Activated CD4-positive, alpha-beta T cell treated with anti-CD3 and anti-CD28 coated beads for 24 hours (primary cell): ENCODE measurements at regions not wholly inside any gene's neighbourhood (a gene's known extent, or its start where the extent isn't known, plus 50 kb on each side); places are given as distances from the start of the nearest gene placed in this dataset.

Experiments used
- DNase-seq, 2 donors: peaks; one replicate each; pipeline ENCODE4 v3.0.0-alpha.2; 2020; ENCODE audit warnings: low read depth in 2 of 2

- no peak for DNase-seq
Measured at GRCh38 chr13:79084802-79085424, 321.1 kb downstream of the RBM26 start.

- DNase-seq, result no peak
Measured at GRCh38 chr13:79081942-79082341, 324.1 kb downstream of the RBM26 start.

DNA sequence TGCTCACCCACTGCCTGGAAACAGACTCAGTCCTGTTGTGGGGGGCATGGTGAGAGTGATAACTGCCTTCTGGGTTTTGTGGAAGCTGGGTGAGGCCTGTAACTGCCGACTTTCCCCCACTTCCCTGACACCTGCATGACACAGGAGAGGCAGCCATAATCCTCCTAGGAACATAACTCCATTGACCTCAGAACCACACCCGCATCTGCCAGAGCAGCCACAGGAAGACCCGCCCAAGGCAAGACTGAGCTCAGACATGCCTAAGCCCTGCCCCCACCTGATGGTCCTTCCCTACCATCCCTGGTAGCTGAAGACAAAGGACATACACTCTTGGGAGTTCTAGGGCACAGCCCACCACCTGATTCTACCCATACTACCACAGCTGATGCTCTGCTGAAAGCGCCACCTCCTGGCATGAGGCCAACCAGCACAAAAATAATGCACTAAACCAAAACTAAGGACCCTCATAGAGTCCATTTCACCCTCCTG, 326.7 kb downstream of the RBM26 start:
- DNase-seq, result no peak

DNA sequence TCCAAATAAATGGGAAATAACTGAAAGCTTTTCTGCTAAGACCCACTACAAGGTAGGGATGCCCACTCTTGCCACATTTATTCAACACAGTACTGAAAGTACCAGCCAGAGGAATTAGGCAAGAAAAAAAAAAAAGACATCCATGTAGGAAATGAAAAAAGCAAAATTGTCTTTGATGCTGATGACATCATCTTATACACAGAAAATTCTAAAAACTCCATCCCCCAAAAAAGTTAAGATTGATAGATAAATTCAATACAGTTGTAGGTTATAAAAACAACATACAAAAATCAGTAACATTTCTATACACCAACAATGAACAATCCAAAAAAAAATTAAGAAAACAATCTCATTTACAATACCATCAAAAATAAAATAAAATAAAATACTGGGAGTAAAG, 330.4 kb downstream of the RBM26 start:
- DNase-seq, result no peak

GRCh38 chr13:79070343-79070974, 335.6 kb downstream of the RBM26 start:
- no peak for DNase-seq

GRCh38 chr13:79062291-79062690, 343.8 kb downstream of the RBM26 start:
- DNase-seq, result no peak

DNA sequence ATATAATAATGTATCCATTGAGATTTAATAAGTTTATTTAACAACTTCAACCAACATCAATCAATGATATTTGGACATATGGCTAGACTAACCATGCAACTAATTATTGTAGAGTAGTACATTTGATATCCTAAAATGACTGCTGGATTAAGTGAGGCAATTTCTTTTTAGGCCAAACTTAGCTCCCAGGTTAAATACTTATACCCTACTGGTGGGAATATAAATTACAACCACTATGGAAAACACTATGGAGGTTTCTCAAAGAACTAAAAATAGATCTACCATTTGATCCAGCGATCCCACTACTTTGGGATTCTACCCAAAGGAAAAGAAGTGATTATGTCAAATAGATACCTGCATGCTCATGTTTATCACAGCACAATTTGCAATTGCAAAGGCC, 345.8 kb downstream of the RBM26 start:
- DNase-seq, result no peak

GRCh38 chr13:79056706-79057105, 349.3 kb downstream of the RBM26 start:
- no peak for DNase-seq

GRCh38 chr13:79051472-79051871, 354.6 kb downstream of the RBM26 start:
- no peak for DNase-seq

DNA sequence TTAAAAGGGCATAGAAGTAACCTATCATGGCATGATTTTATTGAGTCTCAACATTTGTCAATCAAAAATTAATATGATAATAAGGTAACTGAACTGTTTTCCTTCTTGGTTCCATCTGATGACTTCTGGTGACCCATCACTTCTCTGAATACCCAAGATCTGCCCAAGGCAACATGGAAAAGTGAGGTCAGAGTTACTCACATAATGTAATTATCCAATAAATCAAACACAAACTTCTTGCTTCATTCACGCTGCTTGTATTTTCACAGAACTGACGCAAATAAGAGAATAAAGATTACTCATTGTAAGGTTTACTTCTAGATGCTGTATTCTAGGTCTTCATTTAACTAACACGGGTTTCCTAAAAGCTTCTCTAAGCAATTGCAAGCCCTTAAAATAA, 361.6 kb downstream of the RBM26 start:
- DNase-seq, result no peak

DNA sequence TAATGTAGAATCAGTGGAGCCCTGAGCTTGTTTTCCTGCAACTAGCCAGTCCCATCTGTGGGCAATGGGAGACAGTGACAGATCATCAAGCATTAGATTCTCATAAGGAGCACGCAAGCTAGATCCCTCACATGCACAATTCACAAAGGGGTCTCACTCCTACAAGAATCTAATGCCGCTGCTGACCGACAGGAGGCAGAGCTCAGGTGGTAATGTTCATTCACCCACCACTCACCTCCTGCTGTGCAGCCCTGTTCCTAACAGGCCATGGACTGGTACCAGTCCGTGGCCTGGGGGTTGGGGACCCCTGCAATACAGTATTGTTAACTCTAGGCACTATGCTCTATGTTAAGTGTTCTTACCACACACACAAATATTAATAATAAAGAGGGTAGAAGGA, 362.8 kb downstream of the RBM26 start:
- DNase-seq, result no peak

DNA sequence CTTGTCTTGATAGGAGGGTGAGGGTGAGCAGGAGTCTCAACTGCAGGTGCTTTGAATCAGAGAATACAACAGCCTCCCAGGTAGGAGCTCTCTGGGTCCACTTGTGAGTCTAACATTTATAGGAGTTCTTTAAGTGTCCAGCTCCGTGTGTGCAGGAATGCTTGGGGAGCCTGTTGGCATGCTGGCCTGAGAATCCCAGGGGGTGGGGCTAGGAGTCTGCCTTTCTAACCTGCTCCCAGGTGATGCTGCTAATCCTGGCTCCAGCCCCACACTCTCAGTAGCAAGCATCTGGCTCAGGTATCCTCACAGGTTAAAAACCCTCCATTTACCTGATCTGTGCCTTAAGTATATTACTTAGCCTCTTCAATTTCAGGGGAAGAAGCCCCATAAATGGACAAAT, 368.9 kb downstream of the RBM26 start:
- DNase-seq, result no peak

GRCh38 chr13:79034341-79034740, 371.7 kb downstream of the RBM26 start:
- DNase-seq, result no peak

DNA sequence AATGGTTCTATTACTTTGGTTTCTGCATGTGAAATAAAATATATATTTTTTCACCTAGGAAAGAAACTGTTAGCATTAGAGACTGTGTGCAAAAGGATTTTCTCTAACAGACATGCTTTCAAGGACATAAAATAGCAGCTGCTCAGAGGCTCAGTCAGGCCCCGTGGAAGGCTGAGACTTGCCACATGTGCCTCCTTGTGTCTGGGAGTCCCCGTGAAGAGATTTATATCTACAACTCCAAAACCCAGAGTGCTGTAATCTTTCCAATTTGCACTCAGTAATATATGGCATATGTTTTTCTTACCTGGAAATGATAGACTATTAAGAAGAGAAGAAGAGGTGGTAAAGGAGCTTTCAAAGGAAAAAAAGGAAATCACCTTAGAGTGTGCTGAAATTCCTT, 371.6 kb upstream of the OBI1 start:
- DNase-seq, result no peak

DNA sequence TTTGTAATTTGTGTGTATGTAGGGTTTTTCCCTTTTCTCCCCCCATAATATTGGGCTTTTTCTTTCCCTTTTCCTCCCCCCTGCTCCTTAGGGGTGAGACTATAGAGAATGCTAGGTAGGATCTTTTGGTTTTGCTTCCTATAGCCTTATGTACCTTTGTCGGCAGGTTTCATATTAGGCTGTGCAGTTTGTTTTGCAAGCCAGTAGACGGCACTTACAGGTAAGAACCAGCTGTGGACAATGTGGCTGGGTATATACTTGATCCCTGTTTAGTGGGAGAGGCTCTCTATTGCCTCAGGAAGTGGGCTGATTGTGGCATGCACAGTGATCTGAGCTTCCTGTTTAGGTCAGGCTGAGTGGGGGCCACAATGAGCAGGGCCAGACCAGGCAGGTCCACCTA, 359.2 kb upstream of the OBI1 start:
- DNase-seq, result no peak

DNA sequence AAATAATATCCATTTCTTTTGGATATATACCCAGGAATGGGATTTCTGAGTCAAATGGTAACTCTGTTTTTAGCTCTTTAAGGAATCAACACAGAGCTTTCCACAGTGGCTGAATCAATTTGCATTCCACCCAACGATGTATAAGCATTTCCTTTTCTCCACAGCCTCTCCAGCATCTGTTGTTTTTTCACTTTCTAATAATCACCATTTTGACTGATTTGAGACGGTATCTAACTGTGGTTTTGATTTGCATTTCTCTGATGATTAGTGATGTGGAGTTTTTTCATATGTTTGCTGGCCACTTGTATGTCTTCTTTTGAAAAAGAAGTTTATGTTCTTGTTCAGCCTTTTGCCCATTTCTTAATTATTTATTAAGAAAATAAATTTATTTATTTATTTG, 352.2 kb upstream of the OBI1 start:
- no peak for DNase-seq

GRCh38 chr13:79003989-79004898, 345.3 kb upstream of the OBI1 start:
- DNase-seq, result no peak

DNA sequence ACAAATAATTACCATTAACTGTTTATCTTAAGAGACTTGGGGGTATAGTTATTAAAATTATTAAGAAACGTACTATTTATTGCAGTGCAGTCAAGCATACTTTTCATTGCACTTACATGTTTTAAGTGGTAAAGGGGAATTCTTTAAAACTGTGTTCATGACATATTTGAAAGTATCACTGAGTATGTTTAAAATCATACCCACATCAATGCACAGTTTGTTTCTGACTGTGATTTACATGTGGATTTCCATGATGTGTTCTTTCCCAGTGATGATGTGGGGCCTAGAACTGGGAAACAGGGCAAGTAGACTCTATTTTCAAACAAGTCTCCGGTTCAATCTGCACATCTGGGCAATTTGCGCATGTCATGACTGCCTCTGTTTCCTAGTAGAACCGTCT, 340.5 kb upstream of the OBI1 start:
- DNase-seq, result no peak

- no peak for DNase-seq
Measured at GRCh38 chr13:78998630-78999315, 339.8 kb upstream of the OBI1 start.

- DNase-seq, result no peak
Measured at GRCh38 chr13:78997902-78998629, 339.1 kb upstream of the OBI1 start.

- no peak for DNase-seq
Measured at GRCh38 chr13:78993792-78994191, 334.8 kb upstream of the OBI1 start.
